IMR-90 (cell line): ENCODE measurements at regions not wholly inside any gene's neighbourhood (a gene's known extent, or its start where the extent isn't known, plus 50 kb on each side); places are given as distances from the start of the nearest gene placed in this dataset.
"Not testable (repeated sequence)": the region's sequence is repeated elsewhere in the genome, so short reads cannot be mapped to it uniquely, and the experiment has no call there.

ENCODE experiments used
- ATAC-seq: fragments of 200-7000 bp; cut with Tn5 transposase; 2 replicates; pipeline ENCODE4 v1.9.1; 2020; ENCODE audit warnings: low read depth, mild to moderate bottlenecking, moderate library complexity
- BruUV-seq: library from RNA; stranded (reverse); fragments of 400-500 nt; replicated peaks from 2 replicates; lab custom pipeline; 2021; lab: Mats Ljungman, UMichigan
- CTCF ChIA-PET: fragments of 300-600 bp; formaldehyde crosslinking; extraction: SDS; loops from one replicate; lab custom pipeline; 2021; ENCODE audit warnings: antibody characterized with exemption; lab: Yijun Ruan, JAX
- POLR2A ChIA-PET: fragments of 300-600 bp; sonication (Branson Sonifier 250); formaldehyde crosslinking; loops from one replicate; lab custom pipeline; 2022; ENCODE audit warnings: antibody characterized with exemption; ENCODE audit not compliant: unreplicated experiment; lab: Charles Lee
- DNase-seq: peaks from one replicate; pipeline ENCODE4 v3.0.0; 2013
- H2AFZ ChIP-seq: replicated peaks from 2 replicates; pipeline ENCODE3; 2013; ENCODE audit warnings: low read length, mild to moderate bottlenecking; ENCODE audit not compliant: poor library complexity
- H2AK5ac ChIP-seq: 2 replicates; pipeline ENCODE4 v1.6.1; 2013; ENCODE audit warnings: low read depth, low read length, inconsistent platforms
- H2AK9ac ChIP-seq: replicated peaks from 2 replicates; pipeline ENCODE3; 2013; ENCODE audit warnings: mild to moderate bottlenecking, low read depth, low read length, moderate library complexity; ENCODE audit not compliant: poor library complexity
- H2BK120ac ChIP-seq: 2 replicates; pipeline ENCODE4 v1.6.1; 2013; ENCODE audit warnings: low read depth, low read length, inconsistent platforms
- H2BK15ac ChIP-seq: 3 replicates; pipeline ENCODE4 v1.6.1; 2013; ENCODE audit warnings: low read depth, low read length, inconsistent platforms
- H2BK20ac ChIP-seq: 2 replicates; pipeline ENCODE4 v1.6.1; 2013; ENCODE audit warnings: low read depth, mild to moderate bottlenecking, inconsistent platforms, low read length, moderate library complexity
- H2BK5ac ChIP-seq: 2 replicates; pipeline ENCODE4 v1.6.1; 2013; ENCODE audit warnings: mild to moderate bottlenecking, low read depth, low read length, inconsistent platforms; ENCODE audit not compliant: poor library complexity, severe bottlenecking
- H3K14ac ChIP-seq: replicated peaks from 2 replicates; pipeline ENCODE4 v1.6.1; 2013; ENCODE audit warnings: low read depth, low read length, inconsistent platforms
- H3K18ac ChIP-seq: 2 replicates; pipeline ENCODE4 v1.6.1; 2013; ENCODE audit warnings: low read depth, low read length, control low read depth
- H3K23ac ChIP-seq: 2 replicates; pipeline ENCODE4 v1.6.1; 2013; ENCODE audit warnings: low read depth, low read length, inconsistent platforms
- H3K27ac ChIP-seq: 2 replicates; pipeline ENCODE4 v1.5.1; 2013; ENCODE audit warnings: mild to moderate bottlenecking, control low read depth, low read length; ENCODE audit not compliant: insufficient read depth
- H3K27me3 ChIP-seq: 2 replicates; pipeline ENCODE4 v1.6.1; 2013; ENCODE audit warnings: low read length; ENCODE audit not compliant: control insufficient read depth, insufficient read depth
- H3K36me3 ChIP-seq: 2 replicates; pipeline ENCODE4 v1.6.1; 2013; ENCODE audit warnings: low read length, mixed read lengths; ENCODE audit not compliant: control insufficient read depth, insufficient read depth
- H3K4ac ChIP-seq: 2 replicates; pipeline ENCODE4 v1.6.1; 2013; ENCODE audit warnings: low read depth, low read length, inconsistent platforms
- H3K4me1 ChIP-seq: 2 replicates; pipeline ENCODE4 v1.6.1; 2013; ENCODE audit warnings: low read length, mixed read lengths; ENCODE audit not compliant: control insufficient read depth, insufficient read depth
- H3K4me2 ChIP-seq: 2 replicates; pipeline ENCODE4 v1.6.1; 2013; ENCODE audit warnings: low read depth, mild to moderate bottlenecking, control low read depth, low read length, moderate library complexity
- H3K4me3 ChIP-seq: 2 replicates; pipeline ENCODE4 v1.5.1; 2013; ENCODE audit warnings: low read depth, mild to moderate bottlenecking, control low read depth, low read length, moderate library complexity; ENCODE audit not compliant: insufficient read depth
- H3K56ac ChIP-seq: 2 replicates; pipeline ENCODE4 v1.6.1; 2013; ENCODE audit warnings: low read length, inconsistent platforms; ENCODE audit not compliant: insufficient read depth; ENCODE audit errors: extremely low read depth
- H3K79me1 ChIP-seq, 2 experiments: 2 replicates each; pipeline ENCODE4 v1.6.1; 2013; ENCODE audit warnings: low read length in 2 of 2, inconsistent platforms in 1 of 2, low read depth in 1 of 2
- H3K9ac ChIP-seq: 2 replicates; pipeline ENCODE4 v1.6.1; 2013; ENCODE audit warnings: low read depth, low read length, control low read depth
- H3K9me1 ChIP-seq: 2 replicates; pipeline ENCODE4 v1.6.1; 2013; ENCODE audit warnings: low read length, inconsistent platforms; ENCODE audit not compliant: insufficient read depth
- H3K9me3 ChIP-seq: 2 replicates; pipeline ENCODE4 v1.6.1; 2013; ENCODE audit warnings: low read length; ENCODE audit not compliant: control insufficient read depth, insufficient read depth
- H4K20me1 ChIP-seq: 2 replicates; pipeline ENCODE4 v1.6.1; 2013; ENCODE audit warnings: low read length, inconsistent platforms; ENCODE audit not compliant: insufficient read depth
- H4K5ac ChIP-seq: 2 replicates; pipeline ENCODE4 v1.6.1; 2013; ENCODE audit warnings: mild to moderate bottlenecking, low read depth, low read length, control low read depth
- H4K8ac ChIP-seq, 2 experiments: 2 replicates each; pipeline ENCODE4 v1.6.1; 2013; ENCODE audit warnings: low read depth in 2 of 2, low read length in 2 of 2, control low read depth in 1 of 2, inconsistent platforms in 1 of 2
- H4K91ac ChIP-seq: 2 replicates; pipeline ENCODE4 v1.6.1; 2013; ENCODE audit warnings: low read depth, low read length, inconsistent platforms; ENCODE audit not compliant: insufficient read depth
- dilution Hi-C: fragments of 300-500 bp; cut with HindIII; formaldehyde crosslinking; loops from one replicate; pipeline ENCODE4 v1.14.3; 2018; ENCODE audit warnings: low sequenced_read_pairs; ENCODE audit not compliant: unreplicated experiment
- in situ Hi-C: fragments of 300-500 bp; cut with MboI; formaldehyde crosslinking; loops from 3 replicates; pipeline ENCODE4 v1.14.3; 2019; ENCODE audit warnings: low sequenced_read_pairs, inconsistent platforms, mixed read lengths
- intact Hi-C: fragments of 100-400 bp; cut with micrococcal nuclease; formaldehyde crosslinking; loops from 2 replicates; pipeline ENCODE4 v1.10.0; 2022

GRCh38 chr16:18077910-18078309 lies 258.6 kb downstream of the NPIPA8 start:
- BruUV-seq, H2BK120ac ChIP-seq: not testable (repeated sequence)

More at GRCh38 chr16:18077910-18078309, 258.6 kb downstream of the NPIPA8 start:
- POLR2A ChIA-PET, H2BK5ac ChIP-seq, intact Hi-C loops, H3K18ac ChIP-seq, CTCF ChIA-PET, H3K9ac ChIP-seq, H2AK5ac ChIP-seq, H3K23ac ChIP-seq, H3K56ac ChIP-seq, H3K14ac ChIP-seq, H3K4ac ChIP-seq, H4K20me1 ChIP-seq, H2BK15ac ChIP-seq, DNase-seq, dilution Hi-C loops, H3K4me3 ChIP-seq, H3K4me2 ChIP-seq, H2BK20ac ChIP-seq, H3K9me1 ChIP-seq, H3K9me3 ChIP-seq, ATAC-seq, in situ Hi-C loops, H4K8ac ChIP-seq, H3K27ac ChIP-seq, H3K79me1 ChIP-seq, H2AFZ ChIP-seq, H3K27me3 ChIP-seq, H3K4me1 ChIP-seq, H2AK9ac ChIP-seq, H3K36me3 ChIP-seq, H4K5ac ChIP-seq, H4K91ac ChIP-seq: not testable (repeated sequence)
